Epithelial cell of proximal tubule (primary cell): ENCODE measurements at regions not wholly inside any gene's neighbourhood (a gene's known extent, or its start where the extent isn't known, plus 50 kb on each side); places are given as distances from the start of the nearest gene placed in this dataset.

ENCODE experiments used
- DNase-seq: peaks from one replicate; pipeline ENCODE4 v3.0.0-alpha.2; 2011; ENCODE audit warnings: low read depth
- H3K4me3 ChIP-seq: 2 replicates; pipeline ENCODE4 v1.5.1; 2011; ENCODE audit warnings: low read depth, mild to moderate bottlenecking, low read length
- TF ChIP-seq, protein P1 (sequence below): conservative IDR thresholded peaks from 2 replicates; pipeline ENCODE4 v1.5.1; 2012; ENCODE audit warnings: low read depth, mild to moderate bottlenecking, low read length

DNA sequence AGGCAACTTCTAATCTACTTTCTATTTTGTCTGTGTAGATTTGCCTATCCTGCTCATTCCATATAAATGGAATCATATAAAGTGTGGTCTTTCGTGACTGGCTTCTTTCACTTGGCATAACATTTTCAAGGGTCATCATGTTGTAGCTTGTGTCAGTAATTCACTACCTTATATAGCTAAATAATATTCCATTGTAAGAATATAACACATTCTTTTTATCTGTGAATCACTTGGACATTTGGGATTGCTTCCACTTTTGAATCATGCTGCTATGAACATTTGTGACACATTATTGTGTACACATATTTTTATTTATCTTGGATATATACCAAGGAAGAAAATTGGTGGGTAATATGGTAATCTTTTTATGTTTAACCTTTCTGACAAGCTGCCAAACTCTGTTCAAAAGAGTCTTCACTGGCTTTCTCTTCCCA lies 89.0 kb upstream of the CSNK1A1L start:
- DNase-seq = no peak
- H3K4me3 ChIP-seq = no peak overlapping the region
- TF ChIP-seq, protein P1, sequence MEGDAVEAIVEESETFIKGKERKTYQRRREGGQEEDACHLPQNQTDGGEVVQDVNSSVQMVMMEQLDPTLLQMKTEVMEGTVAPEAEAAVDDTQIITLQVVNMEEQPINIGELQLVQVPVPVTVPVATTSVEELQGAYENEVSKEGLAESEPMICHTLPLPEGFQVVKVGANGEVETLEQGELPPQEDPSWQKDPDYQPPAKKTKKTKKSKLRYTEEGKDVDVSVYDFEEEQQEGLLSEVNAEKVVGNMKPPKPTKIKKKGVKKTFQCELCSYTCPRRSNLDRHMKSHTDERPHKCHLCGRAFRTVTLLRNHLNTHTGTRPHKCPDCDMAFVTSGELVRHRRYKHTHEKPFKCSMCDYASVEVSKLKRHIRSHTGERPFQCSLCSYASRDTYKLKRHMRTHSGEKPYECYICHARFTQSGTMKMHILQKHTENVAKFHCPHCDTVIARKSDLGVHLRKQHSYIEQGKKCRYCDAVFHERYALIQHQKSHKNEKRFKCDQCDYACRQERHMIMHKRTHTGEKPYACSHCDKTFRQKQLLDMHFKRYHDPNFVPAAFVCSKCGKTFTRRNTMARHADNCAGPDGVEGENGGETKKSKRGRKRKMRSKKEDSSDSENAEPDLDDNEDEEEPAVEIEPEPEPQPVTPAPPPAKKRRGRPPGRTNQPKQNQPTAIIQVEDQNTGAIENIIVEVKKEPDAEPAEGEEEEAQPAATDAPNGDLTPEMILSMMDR = no peak

- TF ChIP-seq, protein P1 = no peak
- H3K4me3 ChIP-seq = no peak overlapping the region
- no peak for DNase-seq
Observed at GRCh38 chr13:37192956-37193355, 87.5 kb upstream of the CSNK1A1L start.

DNA sequence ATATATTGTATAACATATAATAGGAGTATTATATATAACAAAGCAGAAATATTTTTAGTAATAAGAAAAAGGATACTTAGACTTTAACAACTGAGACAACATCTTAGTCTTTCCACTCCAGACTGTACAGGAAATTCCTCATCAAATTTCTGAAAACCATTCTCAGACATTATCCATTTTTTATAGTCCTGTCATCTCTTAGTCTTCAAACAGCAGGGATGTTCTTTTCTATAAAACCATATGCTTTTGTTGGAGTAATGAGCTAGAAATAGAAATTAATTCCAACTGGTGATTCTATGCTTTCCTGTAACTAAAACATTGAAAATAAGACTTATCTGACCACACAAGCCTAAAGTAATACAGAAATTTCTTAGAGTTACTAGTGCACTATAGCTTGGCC lies 82.2 kb upstream of the CSNK1A1L start:
- TF ChIP-seq, protein P1 = no peak
- no peak for DNase-seq
- no peak overlapping the region for H3K4me3 ChIP-seq

DNA sequence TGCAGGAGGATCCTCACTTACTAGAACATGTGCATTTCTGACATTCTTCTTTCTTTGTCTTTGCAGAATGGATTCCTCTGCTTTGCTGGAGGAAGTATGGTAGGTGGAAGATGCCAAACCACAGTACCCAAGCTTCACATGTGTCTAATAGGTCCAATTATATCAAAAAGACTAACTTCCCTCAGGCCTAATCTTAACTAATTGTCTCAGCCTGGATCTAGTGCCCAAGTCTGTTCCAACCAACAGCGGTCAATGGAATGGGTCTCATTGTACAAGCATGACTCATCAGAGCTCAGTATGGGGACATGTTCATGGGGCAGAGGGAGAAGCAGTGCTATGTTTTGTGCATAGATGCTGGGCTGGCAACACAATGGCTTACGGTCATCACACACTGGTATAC lies 81.6 kb upstream of the CSNK1A1L start:
- TF ChIP-seq, protein P1 = no peak
- no peak for DNase-seq
- H3K4me3 ChIP-seq = no peak overlapping the region

DNA sequence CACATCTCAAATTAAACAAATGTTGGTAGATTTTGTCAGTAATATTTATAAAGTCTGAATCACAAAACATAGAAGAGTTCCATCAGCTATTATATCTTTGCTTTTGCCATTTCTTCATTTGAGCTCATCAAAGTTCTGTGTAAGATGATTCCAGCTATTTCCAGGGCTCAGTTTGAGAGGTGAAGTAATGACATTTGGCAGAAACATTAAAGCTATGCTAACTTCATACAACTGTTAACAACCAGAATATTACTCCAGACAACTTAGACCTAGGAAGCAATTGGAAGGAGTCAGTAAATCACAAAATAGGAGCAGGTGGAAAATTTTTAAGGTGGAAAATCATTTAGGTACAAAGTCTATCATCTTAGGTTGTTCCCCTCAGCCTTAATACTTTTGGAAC lies 76.2 kb upstream of the CSNK1A1L start:
- H3K4me3 ChIP-seq = no peak overlapping the region
- TF ChIP-seq, protein P1 = no peak
- DNase-seq = no peak

DNA sequence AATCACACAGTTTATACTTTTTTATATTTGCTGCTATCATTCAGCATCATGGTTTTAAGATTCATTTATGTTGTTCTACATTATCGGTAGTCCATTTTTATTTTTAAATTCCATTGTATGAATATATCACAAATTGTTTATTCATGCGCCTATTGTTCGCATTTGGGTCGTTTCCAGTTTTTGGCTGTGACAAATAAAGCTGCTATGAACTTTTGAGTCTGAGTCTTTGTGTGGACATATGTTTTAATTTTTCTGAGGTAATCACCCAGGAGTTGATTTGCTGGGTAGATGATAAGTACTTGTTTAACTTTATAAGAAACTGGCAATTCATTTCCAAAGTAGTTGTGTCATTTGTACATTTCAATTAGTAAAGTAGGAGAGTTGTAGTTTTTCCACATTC lies 74.2 kb upstream of the CSNK1A1L start:
- DNase-seq = no peak
- no peak overlapping the region for H3K4me3 ChIP-seq
- TF ChIP-seq, protein P1 = no peak

DNA sequence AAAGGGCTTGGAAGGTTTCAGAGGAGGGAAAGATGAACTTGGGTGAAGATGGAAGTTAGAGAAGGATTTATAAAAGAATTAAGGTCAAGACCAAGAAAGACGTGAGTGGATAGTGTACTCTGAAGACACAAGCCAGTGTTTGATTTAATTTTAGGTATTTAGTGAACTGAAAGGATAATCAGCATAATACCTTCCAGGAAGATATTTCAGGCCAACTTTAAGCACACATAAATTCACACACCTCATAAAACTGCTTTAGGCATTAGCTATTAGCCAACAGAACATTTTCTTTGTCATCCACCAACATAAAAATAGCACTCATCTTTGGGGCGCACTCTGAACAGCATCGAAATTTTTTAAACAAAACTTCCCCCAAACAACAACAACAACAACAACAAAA lies 71.7 kb upstream of the CSNK1A1L start:
- no peak for DNase-seq
- H3K4me3 ChIP-seq = no peak overlapping the region
- TF ChIP-seq, protein P1 = no peak
